Uterus (tissue), 2 donors: ENCODE measurements at regions not wholly inside any gene's neighbourhood (a gene's known extent, or its start where the extent isn't known, plus 50 kb on each side); places are given as distances from the start of the nearest gene placed in this dataset.

Experiments used
- CTCF ChIP-seq, 4 experiments: fragments of 200-600 bp in 2 of 4; fragments of 450-650 bp in 2 of 4; sonication (generic) in 2 of 4; IDR thresholded peaks; one replicate each; pipeline ENCODE4 v1.5.1; 2016 to 2019; ENCODE audit warnings: antibody characterized with exemption in 4 of 4, mild to moderate bottlenecking in 2 of 4, moderate library complexity in 1 of 4
- POLR2A ChIP-seq, 2 donors: fragments of 450-650 bp; IDR thresholded peaks; one replicate each; pipeline ENCODE4 v1.6.1; 2016; ENCODE audit warnings: antibody characterized with exemption in 2 of 2, mild to moderate bottlenecking in 1 of 2, moderate library complexity in 1 of 2

- TF ChIP-seq POLR2A (IDR thresholded peaks at IDR 0.05), result no peak
- no peak for TF ChIP-seq CTCF (IDR thresholded peaks at IDR 0.05)
Measured at GRCh38 chr7:156203923-156204322, 391.7 kb upstream of the SHH start.
